Fibroblast of gingiva (primary cell): ENCODE measurements at regions not wholly inside any gene's neighbourhood (a gene's known extent, or its start where the extent isn't known, plus 50 kb on each side); places are given as distances from the start of the nearest gene placed in this dataset.

Experiments used
- DNase-seq: peaks from one replicate; pipeline ENCODE4 v3.0.0-alpha.2; 2011; ENCODE audit warnings: low read depth

GRCh38 chr2:118738524-118739308 is 108.7 kb downstream of the EN1 start:
- DNase-seq = peak; percentile 96

- no peak for DNase-seq
Measured at GRCh38 chr2:118738106-118738505, 109.3 kb downstream of the EN1 start.

GRCh38 chr2:118737684-118738083 is 109.8 kb downstream of the EN1 start:
- no peak for DNase-seq

GRCh38 chr2:118732432-118732831 is 115.0 kb downstream of the EN1 start:
- DNase-seq = no peak

GRCh38 chr2:118731413-118731812 is 116.0 kb downstream of the EN1 start:
- DNase-seq = no peak

GRCh38 chr2:118730405-118730804 is 117.0 kb downstream of the EN1 start:
- DNase-seq = no peak

GRCh38 chr2:118729760-118730159 is 117.7 kb downstream of the EN1 start:
- no peak for DNase-seq

GRCh38 chr2:118728984-118729383 is 118.5 kb downstream of the EN1 start:
- DNase-seq = no peak

- DNase-seq = peak; percentile 27
Measured at GRCh38 chr2:118726821-118727220, 120.6 kb downstream of the EN1 start.

GRCh38 chr2:118723394-118723793 is 124.1 kb downstream of the EN1 start:
- DNase-seq = peak; percentile 75

GRCh38 chr2:118722976-118723375 is 124.5 kb downstream of the EN1 start:
- no peak for DNase-seq

- DNase-seq = no peak
Measured at GRCh38 chr2:118721817-118722551, 125.5 kb downstream of the EN1 start.

GRCh38 chr2:118720866-118721265 is 126.6 kb downstream of the EN1 start:
- no peak for DNase-seq

- DNase-seq = no peak
Measured at GRCh38 chr2:118718921-118719320, 128.5 kb downstream of the EN1 start.

- DNase-seq = no peak
Measured at GRCh38 chr2:118716102-118716501, 131.3 kb downstream of the EN1 start.

- no peak for DNase-seq
Measured at GRCh38 chr2:118714118-118714517, 133.3 kb downstream of the EN1 start.

- no peak for DNase-seq
Measured at GRCh38 chr2:118711603-118712002, 135.8 kb downstream of the EN1 start.

GRCh38 chr2:118710481-118710880 is 137.0 kb downstream of the EN1 start:
- DNase-seq = no peak

GRCh38 chr2:118709786-118710185 is 137.7 kb downstream of the EN1 start:
- DNase-seq = peak; percentile 37

GRCh38 chr2:118706844-118707243 is 140.6 kb downstream of the EN1 start:
- DNase-seq = no peak

GRCh38 chr2:118706371-118706770 is 141.1 kb downstream of the EN1 start:
- DNase-seq = no peak

- peak; percentile 56 for DNase-seq
Measured at GRCh38 chr2:118705032-118705431, 142.4 kb downstream of the EN1 start.

- no peak for DNase-seq
Measured at GRCh38 chr2:118699447-118700175, 147.8 kb downstream of the EN1 start.
